GM12864 (cell line): ENCODE measurements at regions not wholly inside any gene's neighbourhood (a gene's known extent, or its start where the extent isn't known, plus 50 kb on each side); places are given as distances from the start of the nearest gene placed in this dataset.

ENCODE experiments used
- DNase-seq: peaks from one replicate; pipeline ENCODE4 v3.0.0-alpha.2; 2011; ENCODE audit warnings: low read depth
- H3K4me3 ChIP-seq: 2 replicates; pipeline ENCODE4 v1.5.1; 2011; ENCODE audit warnings: mild to moderate bottlenecking, low read depth, low read length, control low read depth
- TF ChIP-seq, protein P1 (sequence below): IDR thresholded peaks from 2 replicates; pipeline ENCODE4 v1.5.1; 2011; ENCODE audit warnings: low read depth, mild to moderate bottlenecking, moderate library complexity, low read length, control low read depth, inconsistent platforms; ENCODE audit errors: missing control alignments

DNA sequence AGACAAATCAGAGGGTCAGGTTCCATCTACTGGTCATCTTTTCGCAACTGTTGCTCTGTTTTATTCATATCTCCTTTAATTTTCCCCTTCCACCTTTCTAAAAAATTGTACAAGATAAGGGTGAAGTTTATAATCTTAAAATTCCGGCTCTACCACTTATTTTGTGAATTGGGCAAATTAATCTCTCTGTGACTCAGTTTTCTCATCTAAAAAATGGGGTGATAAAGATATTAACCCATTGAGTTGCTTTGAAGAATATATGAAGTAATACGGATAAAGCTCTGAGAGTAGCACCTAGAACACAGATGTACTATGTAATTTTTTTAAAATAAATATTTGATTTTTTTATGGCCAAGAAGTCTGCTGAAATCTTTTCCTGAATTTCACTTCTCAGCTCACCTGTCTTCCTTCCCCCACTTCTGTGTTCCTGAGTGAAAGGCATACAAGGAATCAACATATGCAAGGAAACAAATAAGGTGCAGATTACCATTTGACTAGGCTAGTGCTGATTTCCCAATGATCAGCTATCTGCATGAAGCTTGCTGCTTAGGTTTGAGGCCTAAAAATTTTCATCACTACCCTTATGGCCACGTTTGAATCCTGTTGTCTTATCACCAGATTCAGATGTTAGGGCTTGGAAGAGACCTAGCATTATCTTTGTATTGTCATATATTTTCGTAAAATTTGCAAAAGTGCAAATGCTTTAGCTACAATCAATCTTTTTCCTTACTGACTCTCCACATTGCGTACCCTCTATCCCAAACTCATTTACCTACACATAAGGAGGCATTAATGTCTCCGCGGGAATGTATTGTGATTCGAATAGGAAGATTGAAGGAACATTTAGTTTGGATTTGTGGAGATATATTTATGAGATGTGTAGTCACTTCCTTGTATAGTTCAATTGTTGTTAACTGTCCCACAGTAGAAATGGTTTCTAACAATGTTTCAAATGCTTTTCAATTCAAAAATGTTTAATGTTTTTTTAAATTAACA, 718.3 kb upstream of the PTBP2 start:
- no peak for DNase-seq
- TF ChIP-seq, protein P1, sequence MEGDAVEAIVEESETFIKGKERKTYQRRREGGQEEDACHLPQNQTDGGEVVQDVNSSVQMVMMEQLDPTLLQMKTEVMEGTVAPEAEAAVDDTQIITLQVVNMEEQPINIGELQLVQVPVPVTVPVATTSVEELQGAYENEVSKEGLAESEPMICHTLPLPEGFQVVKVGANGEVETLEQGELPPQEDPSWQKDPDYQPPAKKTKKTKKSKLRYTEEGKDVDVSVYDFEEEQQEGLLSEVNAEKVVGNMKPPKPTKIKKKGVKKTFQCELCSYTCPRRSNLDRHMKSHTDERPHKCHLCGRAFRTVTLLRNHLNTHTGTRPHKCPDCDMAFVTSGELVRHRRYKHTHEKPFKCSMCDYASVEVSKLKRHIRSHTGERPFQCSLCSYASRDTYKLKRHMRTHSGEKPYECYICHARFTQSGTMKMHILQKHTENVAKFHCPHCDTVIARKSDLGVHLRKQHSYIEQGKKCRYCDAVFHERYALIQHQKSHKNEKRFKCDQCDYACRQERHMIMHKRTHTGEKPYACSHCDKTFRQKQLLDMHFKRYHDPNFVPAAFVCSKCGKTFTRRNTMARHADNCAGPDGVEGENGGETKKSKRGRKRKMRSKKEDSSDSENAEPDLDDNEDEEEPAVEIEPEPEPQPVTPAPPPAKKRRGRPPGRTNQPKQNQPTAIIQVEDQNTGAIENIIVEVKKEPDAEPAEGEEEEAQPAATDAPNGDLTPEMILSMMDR: no peak
- H3K4me3 ChIP-seq: no peak overlapping the region

DNA sequence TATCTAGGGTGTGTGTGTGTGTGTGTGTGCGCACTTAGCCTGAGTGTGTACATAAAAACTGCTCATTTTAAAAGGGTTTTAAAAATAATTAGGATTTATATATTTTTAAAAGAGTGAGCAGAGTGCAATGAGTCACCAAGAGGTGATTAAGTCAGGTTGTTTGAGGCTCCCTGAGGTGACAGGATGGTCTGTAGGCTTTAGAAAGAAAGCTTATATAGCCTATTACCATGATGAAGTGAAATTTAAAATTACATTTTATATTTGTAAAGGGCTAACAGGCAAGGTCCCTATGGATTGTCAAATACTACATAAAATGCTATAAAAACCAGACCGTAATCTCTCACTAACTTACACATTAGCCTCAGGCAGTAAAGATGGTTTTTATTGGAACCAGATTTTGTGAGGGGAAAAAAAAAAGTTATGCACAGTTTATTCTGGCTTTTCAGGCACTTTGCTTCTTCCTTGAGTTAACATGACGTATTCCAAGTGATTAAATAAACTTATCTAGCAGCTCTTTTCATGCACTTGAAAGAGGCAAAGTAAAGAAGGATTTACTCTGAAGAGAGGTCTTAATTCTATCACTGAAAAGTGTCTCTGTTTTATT, 711.7 kb upstream of the PTBP2 start:
- no peak overlapping the region for H3K4me3 ChIP-seq
- TF ChIP-seq, protein P1: no peak
- DNase-seq: no peak

DNA sequence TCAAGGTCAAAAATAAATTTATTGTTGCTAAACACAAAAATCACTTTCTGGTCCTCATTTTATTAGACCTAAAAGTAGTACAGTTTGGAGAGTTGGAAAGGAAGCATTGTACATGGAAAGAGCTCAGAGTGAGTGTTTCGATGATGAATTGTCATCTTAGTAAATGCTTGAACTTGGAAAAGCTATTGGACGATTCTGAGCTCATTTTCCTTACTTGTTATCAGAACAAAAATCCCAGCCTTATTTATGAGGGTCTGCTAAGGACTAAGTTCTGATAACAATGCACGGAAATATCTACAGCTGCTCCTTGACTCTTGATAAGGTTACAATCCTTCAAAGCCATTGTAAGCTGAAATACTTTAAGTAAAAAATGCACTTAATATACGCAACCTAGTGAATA, 710.0 kb upstream of the PTBP2 start:
- no peak overlapping the region for H3K4me3 ChIP-seq
- no peak for DNase-seq
- TF ChIP-seq, protein P1: no peak

- TF ChIP-seq, protein P1: no peak
- H3K4me3 ChIP-seq: no peak overlapping the region
- DNase-seq: no peak
Observed at GRCh38 chr1:96016219-96016618, 705.4 kb upstream of the PTBP2 start.

DNA sequence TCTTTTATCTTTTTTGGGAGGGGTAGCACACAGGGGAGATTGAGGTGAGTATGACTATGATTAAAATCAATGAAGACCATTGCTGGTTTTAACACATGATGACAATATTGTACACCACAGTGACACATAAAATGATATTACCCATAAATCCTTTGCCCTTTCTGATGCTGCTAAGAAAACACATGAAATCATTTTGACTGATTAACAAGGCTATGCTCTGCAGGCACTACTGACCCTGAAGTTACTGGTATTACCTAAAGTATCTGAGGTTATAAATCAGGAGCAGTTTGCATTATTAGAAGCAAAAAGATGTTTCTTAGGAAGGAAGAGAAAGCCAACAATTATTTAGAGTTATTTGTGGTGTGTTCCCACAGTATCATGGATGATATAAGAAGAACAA, 701.2 kb upstream of the PTBP2 start:
- TF ChIP-seq, protein P1: no peak
- DNase-seq: no peak
- no peak overlapping the region for H3K4me3 ChIP-seq

DNA sequence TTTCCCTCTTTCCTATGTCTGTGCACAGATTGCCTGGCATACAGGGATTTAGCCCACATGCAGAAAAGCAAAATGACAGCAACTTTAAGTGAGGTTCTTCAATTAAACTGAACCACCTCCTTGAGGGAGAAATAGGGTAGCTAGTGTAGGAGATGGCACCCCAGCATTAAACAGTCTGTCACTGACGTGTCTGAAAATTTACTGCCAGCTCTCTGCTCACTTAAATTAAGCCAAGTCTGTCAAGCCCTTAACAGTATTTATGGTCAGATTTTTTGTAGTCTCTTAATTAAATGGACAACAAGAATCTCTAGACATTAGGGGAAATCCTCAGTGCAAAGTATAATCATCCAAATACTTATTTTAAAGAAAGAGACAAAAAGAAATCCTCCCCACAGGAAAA, 696.5 kb upstream of the PTBP2 start:
- DNase-seq: no peak
- no peak overlapping the region for H3K4me3 ChIP-seq
- TF ChIP-seq, protein P1: no peak
